Trophoblast cell (in vitro differentiated cells and primary cell): ENCODE measurements at regions not wholly inside any gene's neighbourhood (a gene's known extent, or its start where the extent isn't known, plus 50 kb on each side); places are given as distances from the start of the nearest gene placed in this dataset.
A peak's percentile ranks its signal among the peaks of the same experiment; 100 is the strongest.

Source experiments
- DNase-seq, 2 donors: peaks; one replicate each; pipeline ENCODE4 v3.0.0-alpha.2; 2016
- H2AFZ ChIP-seq: 2 replicates; pipeline ENCODE4 v1.6.1; 2013; ENCODE audit warnings: low read length, moderate library complexity, mild to moderate bottlenecking; ENCODE audit not compliant: insufficient read depth, poor library complexity
- H2AK5ac ChIP-seq: 2 replicates; pipeline ENCODE4 v1.6.1; 2013; ENCODE audit warnings: mild to moderate bottlenecking, low read length
- H2BK120ac ChIP-seq: 2 replicates; pipeline ENCODE4 v1.6.1; 2013; ENCODE audit warnings: low read length, mild to moderate bottlenecking, moderate library complexity; ENCODE audit not compliant: insufficient read depth, poor library complexity
- H2BK12ac ChIP-seq: 2 replicates; pipeline ENCODE4 v1.6.1; 2013; ENCODE audit warnings: mild to moderate bottlenecking, low read length, moderate library complexity
- H2BK5ac ChIP-seq: 2 replicates; pipeline ENCODE4 v1.6.1; 2013; ENCODE audit warnings: low read length, low read depth, moderate library complexity, mild to moderate bottlenecking; ENCODE audit not compliant: poor library complexity
- H3K14ac ChIP-seq: 2 replicates; pipeline ENCODE4 v1.6.1; 2013; ENCODE audit warnings: mild to moderate bottlenecking, low read length
- H3K18ac ChIP-seq: 2 replicates; pipeline ENCODE4 v1.6.1; 2013; ENCODE audit warnings: mild to moderate bottlenecking, low read length
- H3K23ac ChIP-seq: 2 replicates; pipeline ENCODE4 v1.6.1; 2013; ENCODE audit warnings: low read length
- H3K27ac ChIP-seq: 2 replicates; pipeline ENCODE4 v1.5.1; 2013; ENCODE audit warnings: low read depth, mild to moderate bottlenecking, inconsistent platforms, low read length, moderate library complexity
- H3K27me3 ChIP-seq: 2 replicates; pipeline ENCODE4 v1.6.1; 2013; ENCODE audit warnings: inconsistent platforms, mild to moderate bottlenecking, low read length, moderate library complexity; ENCODE audit not compliant: insufficient read depth
- H3K36me3 ChIP-seq, 2 experiments: 1 replicate in 1 of 2; 2 replicates in 1 of 2; pipeline ENCODE4 v1.6.1; 2013; ENCODE audit warnings: low read length in 2 of 2, mild to moderate bottlenecking in 2 of 2, moderate library complexity in 1 of 2; ENCODE audit not compliant: insufficient read depth in 2 of 2, control insufficient read depth in 1 of 2
- H3K4ac ChIP-seq: 2 replicates; pipeline ENCODE4 v1.6.1; 2013; ENCODE audit warnings: low read depth, mild to moderate bottlenecking, low read length, moderate library complexity
- H3K4me1 ChIP-seq, 2 experiments: 1 replicate in 1 of 2; 2 replicates in 1 of 2; pipeline ENCODE4 v1.6.1; 2013; ENCODE audit warnings: low read length in 2 of 2, mild to moderate bottlenecking in 2 of 2, moderate library complexity in 1 of 2; ENCODE audit not compliant: insufficient read depth in 2 of 2, control insufficient read depth in 1 of 2
- H3K4me2 ChIP-seq: 2 replicates; pipeline ENCODE4 v1.6.1; 2013; ENCODE audit warnings: inconsistent platforms, mild to moderate bottlenecking, low read length, moderate library complexity
- H3K4me3 ChIP-seq: 2 replicates; pipeline ENCODE4 v1.5.1; 2013; ENCODE audit warnings: mild to moderate bottlenecking, low read depth, low read length, inconsistent platforms
- H3K79me1 ChIP-seq: one replicate; pipeline ENCODE4 v1.6.1; 2013; ENCODE audit warnings: low read length
- H3K79me2 ChIP-seq: 2 replicates; pipeline ENCODE4 v1.6.1; 2013; ENCODE audit warnings: low read length, mild to moderate bottlenecking; ENCODE audit not compliant: control insufficient read depth, insufficient read depth, poor library complexity
- H3K9ac ChIP-seq: 2 replicates; pipeline ENCODE4 v1.6.1; 2013; ENCODE audit warnings: mild to moderate bottlenecking, low read length
- H3K9me3 ChIP-seq: 2 replicates; pipeline ENCODE4 v1.6.1; 2013; ENCODE audit warnings: low read depth, mild to moderate bottlenecking, control low read depth, inconsistent platforms, low read length; ENCODE audit not compliant: insufficient read depth
- H4K12ac ChIP-seq: 2 replicates; pipeline ENCODE4 v1.6.1; 2013; ENCODE audit warnings: low read depth, mild to moderate bottlenecking, low read length, moderate library complexity
- H4K8ac ChIP-seq: 2 replicates; pipeline ENCODE4 v1.6.1; 2013; ENCODE audit warnings: low read depth, mild to moderate bottlenecking, low read length, moderate library complexity
- H4K91ac ChIP-seq: one replicate; pipeline ENCODE4 v1.6.1; 2013; ENCODE audit warnings: low read depth, mild to moderate bottlenecking, low read length, moderate library complexity
- WGBS: extraction: QIAGEN DNeasy Blood & Tissue Kit; methylation state at CpG from one replicate; pipeline ENCODE4 v1.1.7; 2013; ENCODE audit warnings: missing lambda C conversion rate; ENCODE audit not compliant: insufficient read length, insufficient coverage; ENCODE audit errors: extremely low coverage; 5-methylcytosine and 5-hydroxymethylcytosine counted together

DNA sequence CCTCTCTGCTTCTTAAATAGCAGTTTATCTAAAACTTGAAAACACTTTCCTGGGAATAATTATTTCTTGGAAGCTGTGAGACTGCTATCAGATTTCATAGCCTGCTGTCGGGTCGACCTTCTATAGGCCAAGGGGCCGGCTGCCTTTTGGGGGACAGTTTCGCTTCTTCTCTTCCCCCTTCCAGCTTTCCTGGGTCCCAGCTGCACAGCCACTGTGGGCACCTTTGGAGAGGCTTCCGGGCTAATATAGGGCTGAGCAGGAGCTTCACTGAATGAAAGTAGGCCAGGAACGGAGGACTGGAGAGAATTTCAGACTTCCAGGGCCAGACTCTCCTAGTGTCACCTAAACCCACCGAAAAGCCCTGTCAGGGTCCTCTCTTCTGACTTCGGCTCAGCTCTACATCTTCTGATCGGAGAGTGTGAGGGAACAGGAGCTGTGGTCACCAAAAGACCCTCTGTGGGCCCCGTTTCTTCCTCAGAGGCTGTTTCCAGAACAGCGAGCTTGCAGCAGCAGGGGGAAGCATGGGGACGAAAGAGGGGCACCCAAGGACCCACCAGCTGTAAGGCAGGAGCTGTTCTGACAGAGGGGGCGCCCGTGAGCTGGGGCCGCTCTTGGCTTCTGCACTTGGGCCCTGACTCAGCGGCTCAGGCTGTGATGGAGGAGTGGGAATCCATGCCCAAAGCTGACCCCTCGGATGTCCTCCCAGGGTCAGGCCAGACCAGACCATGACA, 620.6 kb downstream of the BCOR start:
- Histone ChIP-seq H4K12ac (no peak overlapping the region), H3K4me2 (no peak overlapping the region), H2BK12ac (no peak overlapping the region), H4K91ac (no peak overlapping the region), H3K4me1 (no peaks in the 10 kb centered on the region), H3K4ac (no peak overlapping the region), H3K36me3 (no peaks in the 10 kb centered on the region), H4K8ac (no peak overlapping the region), H2AFZ (no peak overlapping the region), H3K23ac (no peak overlapping the region), H3K79me1 (no peaks in the 10 kb centered on the region), H3K79me2 (no peaks in the 10 kb centered on the region), H3K27ac (no peak overlapping the region), H2BK5ac (no peak overlapping the region), H3K27me3 (no peaks in the 10 kb centered on the region), H2AK5ac (no peak overlapping the region), H3K9me3 (no peaks in the 10 kb centered on the region), H3K9ac (no peak overlapping the region), H3K18ac (no peak overlapping the region), H2BK120ac (no peak overlapping the region), H3K14ac (no peak overlapping the region), H3K4me3 (no peak overlapping the region)
- no peak for DNase-seq
- WGBS = no CpG with 5 or more reads among the region's 17 CpGs

GRCh38 chrX:39477762-39478120, 620.0 kb downstream of the BCOR start:
- no peak overlapping the region for H3K4ac ChIP-seq
- H3K14ac ChIP-seq = no peak overlapping the region
- WGBS = no CpG with 5 or more reads among the region's 15 CpGs

GRCh38 chrX:39479856-39480255, 617.9 kb downstream of the BCOR start:
- H3K79me1 ChIP-seq = no peaks in the 10 kb centered on the region
- H3K4me2 ChIP-seq = no peak overlapping the region
- no peaks in the 10 kb centered on the region for H3K79me2 ChIP-seq
- H4K12ac ChIP-seq = no peak overlapping the region
- H3K4me1 ChIP-seq = no peaks in the 10 kb centered on the region
- H4K91ac ChIP-seq = no peak overlapping the region
- H2BK120ac ChIP-seq = no peak overlapping the region
- H3K9ac ChIP-seq = no peak overlapping the region
- H3K4ac ChIP-seq = no peak overlapping the region
- no peaks in the 10 kb centered on the region for H3K27me3 ChIP-seq
- no peak overlapping the region for H2AFZ ChIP-seq
- no peak overlapping the region for H4K8ac ChIP-seq
- no peak overlapping the region for H3K4me3 ChIP-seq
- H3K9me3 ChIP-seq = no peaks in the 10 kb centered on the region
- H2AK5ac ChIP-seq = no peak overlapping the region
- H3K14ac ChIP-seq = no peak overlapping the region
- no peak for DNase-seq
- H2BK5ac ChIP-seq = no peak overlapping the region
- no peak overlapping the region for H3K27ac ChIP-seq
- H3K23ac ChIP-seq = no peak overlapping the region
- WGBS = no CpG with 5 or more reads among the region's 4 CpGs
- H3K18ac ChIP-seq = no peak overlapping the region
- H3K36me3 ChIP-seq = no peaks in the 10 kb centered on the region
- H2BK12ac ChIP-seq = no peak overlapping the region

More at GRCh38 chrX:39477762-39478120, 620.0 kb downstream of the BCOR start:
- H2AK5ac ChIP-seq = no peak overlapping the region
- H3K9ac ChIP-seq = no peak overlapping the region
- H4K8ac ChIP-seq = no peak overlapping the region
- H4K91ac ChIP-seq = no peak overlapping the region
- H3K23ac ChIP-seq = no peak overlapping the region
- H3K4me2 ChIP-seq = no peak overlapping the region
- no peaks in the 10 kb centered on the region for H3K79me1 ChIP-seq
- no peaks in the 10 kb centered on the region for H3K4me1 ChIP-seq
- no peak overlapping the region for H3K18ac ChIP-seq
- no peak overlapping the region for H2BK12ac ChIP-seq
- no peak overlapping the region for H3K4me3 ChIP-seq
- no peak overlapping the region for H2AFZ ChIP-seq
- no peaks in the 10 kb centered on the region for H3K9me3 ChIP-seq
- H3K27me3 ChIP-seq = no peaks in the 10 kb centered on the region
- H3K36me3 ChIP-seq = no peaks in the 10 kb centered on the region
- H2BK5ac ChIP-seq = no peak overlapping the region
- no peaks in the 10 kb centered on the region for H3K79me2 ChIP-seq
- DNase-seq = peak; percentile 80 to 87
- no peak overlapping the region for H2BK120ac ChIP-seq
- H4K12ac ChIP-seq = no peak overlapping the region
- no peak overlapping the region for H3K27ac ChIP-seq

- no peak overlapping the region for H4K12ac ChIP-seq
- no peak overlapping the region for H2AFZ ChIP-seq
- no CpG with 5 or more reads among the region's 1 CpG for WGBS
- H3K14ac ChIP-seq = no peak overlapping the region
- no peak overlapping the region for H4K8ac ChIP-seq
- no peaks in the 10 kb centered on the region for H3K9me3 ChIP-seq
- H3K27me3 ChIP-seq = no peaks in the 10 kb centered on the region
- no peak overlapping the region for H2BK12ac ChIP-seq
- no peak overlapping the region for H3K4ac ChIP-seq
- H4K91ac ChIP-seq = no peak overlapping the region
- no peak overlapping the region for H2BK120ac ChIP-seq
- no peaks in the 10 kb centered on the region for H3K79me2 ChIP-seq
- no peak overlapping the region for H3K9ac ChIP-seq
- no peak overlapping the region for H3K4me2 ChIP-seq
- no peaks in the 10 kb centered on the region for H3K79me1 ChIP-seq
- no peak overlapping the region for H2BK5ac ChIP-seq
- H3K27ac ChIP-seq = no peak overlapping the region
- H3K4me1 ChIP-seq = no peaks in the 10 kb centered on the region
- H3K18ac ChIP-seq = no peak overlapping the region
- H3K23ac ChIP-seq = no peak overlapping the region
- H3K36me3 ChIP-seq = no peaks in the 10 kb centered on the region
- no peak overlapping the region for H3K4me3 ChIP-seq
- no peak overlapping the region for H2AK5ac ChIP-seq
- no peak for DNase-seq
Observed at GRCh38 chrX:39480963-39481362, 616.8 kb downstream of the BCOR start.
